ENCODE measurements at regions not wholly inside any gene's neighbourhood (a gene's known extent, or its start where the extent isn't known, plus 50 kb on each side); places are given as distances from the start of the nearest gene placed in this dataset.

GRCh38 chr12:19885093-19885812 is 446.0 kb downstream of the AEBP2 start:
- no peak for ATAC-seq
- no peak overlapping the region for H3K27ac Mint-ChIP-seq

GRCh38 chr12:19886065-19886464 is 446.8 kb downstream of the AEBP2 start:
- ATAC-seq: no peak
- no peaks in the 10 kb centered on the region for H3K27me3 Mint-ChIP-seq
- H3K36me3 Mint-ChIP-seq: no peaks in the 10 kb centered on the region
- H3K27ac Mint-ChIP-seq: no peak overlapping the region
- H3K4me1 Mint-ChIP-seq: no peaks in the 10 kb centered on the region
- no peak overlapping the region for H3K4me3 Mint-ChIP-seq
- peaks cover 3% of the 10 kb centered on the region for H3K9me3 Mint-ChIP-seq

More at GRCh38 chr12:19885093-19885812, 446.0 kb downstream of the AEBP2 start:
- Mint-ChIP-seq H3K4me3 (no peak overlapping the region), H3K27me3 (no peaks in the 10 kb centered on the region), H3K36me3 (no peaks in the 10 kb centered on the region), H3K4me1 (no peaks in the 10 kb centered on the region), H3K9me3 (peaks cover 6% of the 10 kb centered on the region)

GRCh38 chr12:19886639-19887064 is 447.4 kb downstream of the AEBP2 start:
- ATAC-seq: no peak
- no peaks in the 10 kb centered on the region for H3K36me3 Mint-ChIP-seq
- H3K4me1 Mint-ChIP-seq: no peaks in the 10 kb centered on the region
- H3K4me3 Mint-ChIP-seq: no peak overlapping the region
- peaks cover 3% of the 10 kb centered on the region for H3K9me3 Mint-ChIP-seq
- no peak overlapping the region for H3K27ac Mint-ChIP-seq
- H3K27me3 Mint-ChIP-seq: no peaks in the 10 kb centered on the region

GRCh38 chr12:19890024-19890423 is 450.7 kb downstream of the AEBP2 start:
- Mint-ChIP-seq H3K9me3 (peaks cover 3% of the 10 kb centered on the region), H3K27ac (no peak overlapping the region), H3K4me1 (no peaks in the 10 kb centered on the region), H3K36me3 (no peaks in the 10 kb centered on the region), H3K27me3 (no peaks in the 10 kb centered on the region), H3K4me3 (no peak overlapping the region)
- ATAC-seq: no peak

GRCh38 chr12:19891936-19892591 is 452.8 kb downstream of the AEBP2 start:
- Mint-ChIP-seq H3K9me3 (peaks cover 7% of the 10 kb centered on the region), H3K4me3 (no peak overlapping the region), H3K36me3 (no peaks in the 10 kb centered on the region), H3K4me1 (no peaks in the 10 kb centered on the region), H3K27me3 (no peaks in the 10 kb centered on the region), H3K27ac (no peak overlapping the region)
- no peak for ATAC-seq

GRCh38 chr12:19893514-19893913 is 454.2 kb downstream of the AEBP2 start:
- Mint-ChIP-seq H3K4me3 (no peak overlapping the region), H3K4me1 (no peaks in the 10 kb centered on the region), H3K27me3 (no peaks in the 10 kb centered on the region), H3K9me3 (peaks cover 7% of the 10 kb centered on the region), H3K27ac (no peak overlapping the region), H3K36me3 (no peaks in the 10 kb centered on the region)
- ATAC-seq: no peak

GRCh38 chr12:19894050-19894449 is 454.8 kb downstream of the AEBP2 start:
- no peak for ATAC-seq
- Mint-ChIP-seq H3K27ac (no peak overlapping the region), H3K36me3 (no peaks in the 10 kb centered on the region), H3K27me3 (no peaks in the 10 kb centered on the region), H3K4me3 (no peak overlapping the region), H3K9me3 (peaks cover 7% of the 10 kb centered on the region), H3K4me1 (no peaks in the 10 kb centered on the region)

- no peak for ATAC-seq
- Mint-ChIP-seq H3K27ac (no peak overlapping the region), H3K4me1 (no peaks in the 10 kb centered on the region), H3K9me3 (peaks cover 7% of the 10 kb centered on the region), H3K4me3 (no peak overlapping the region), H3K36me3 (no peaks in the 10 kb centered on the region), H3K27me3 (no peaks in the 10 kb centered on the region)
Measured at GRCh38 chr12:19894803-19895202, 455.5 kb downstream of the AEBP2 start.

GRCh38 chr12:19895246-19896020 is 456.1 kb downstream of the AEBP2 start:
- ATAC-seq: no peak

GRCh38 chr12:19896041-19896440 is 456.7 kb downstream of the AEBP2 start:
- H3K36me3 Mint-ChIP-seq: no peaks in the 10 kb centered on the region
- no peak overlapping the region for H3K27ac Mint-ChIP-seq
- H3K4me1 Mint-ChIP-seq: no peaks in the 10 kb centered on the region
- no peaks in the 10 kb centered on the region for H3K27me3 Mint-ChIP-seq
- peaks cover 7% of the 10 kb centered on the region for H3K9me3 Mint-ChIP-seq
- no peak for ATAC-seq
- no peak overlapping the region for H3K4me3 Mint-ChIP-seq

More at GRCh38 chr12:19895246-19896020, 456.1 kb downstream of the AEBP2 start:
- no peak overlapping the region for H3K27ac Mint-ChIP-seq
- peaks cover 7% of the 10 kb centered on the region for H3K9me3 Mint-ChIP-seq
- no peak overlapping the region for H3K4me3 Mint-ChIP-seq
- H3K4me1 Mint-ChIP-seq: no peaks in the 10 kb centered on the region
- no peaks in the 10 kb centered on the region for H3K27me3 Mint-ChIP-seq
- H3K36me3 Mint-ChIP-seq: no peaks in the 10 kb centered on the region

- H3K27me3 Mint-ChIP-seq: no peaks in the 10 kb centered on the region
- ATAC-seq: no peak
- H3K9me3 Mint-ChIP-seq: peaks cover 7% of the 10 kb centered on the region
- H3K36me3 Mint-ChIP-seq: no peaks in the 10 kb centered on the region
- H3K4me1 Mint-ChIP-seq: no peaks in the 10 kb centered on the region
- H3K27ac Mint-ChIP-seq: no peak overlapping the region
- H3K4me3 Mint-ChIP-seq: no peak overlapping the region
Measured at GRCh38 chr12:19896534-19896933, 457.2 kb downstream of the AEBP2 start.

- Mint-ChIP-seq H3K4me3 (no peak overlapping the region), H3K36me3 (no peaks in the 10 kb centered on the region), H3K27ac (no peak overlapping the region), H3K9me3 (peaks cover 7% of the 10 kb centered on the region), H3K27me3 (no peaks in the 10 kb centered on the region), H3K4me1 (no peaks in the 10 kb centered on the region)
- ATAC-seq: no peak
Measured at GRCh38 chr12:19897900-19898408, 458.7 kb downstream of the AEBP2 start.

- no peak overlapping the region for H3K27ac Mint-ChIP-seq
- H3K4me1 Mint-ChIP-seq: no peaks in the 10 kb centered on the region
- H3K9me3 Mint-ChIP-seq: peaks cover 3% of the 10 kb centered on the region
- H3K27me3 Mint-ChIP-seq: no peaks in the 10 kb centered on the region
- ATAC-seq: no peak
- H3K4me3 Mint-ChIP-seq: no peak overlapping the region
- H3K36me3 Mint-ChIP-seq: no peaks in the 10 kb centered on the region
Measured at GRCh38 chr12:19901841-19902240, 462.5 kb downstream of the AEBP2 start.

GRCh38 chr12:19904819-19905218 is 463.5 kb upstream of the PDE3A start:
- Mint-ChIP-seq H3K4me3 (no peak overlapping the region), H3K27me3 (no peaks in the 10 kb centered on the region), H3K36me3 (no peaks in the 10 kb centered on the region), H3K4me1 (no peaks in the 10 kb centered on the region), H3K27ac (no peak overlapping the region), H3K9me3 (peaks cover 6% of the 10 kb centered on the region)
- no peak for ATAC-seq

GRCh38 chr12:19908830-19909229 is 459.5 kb upstream of the PDE3A start:
- Mint-ChIP-seq H3K4me1 (no peaks in the 10 kb centered on the region), H3K27ac (no peak overlapping the region), H3K9me3 (peaks cover 9% of the 10 kb centered on the region), H3K36me3 (no peaks in the 10 kb centered on the region), H3K4me3 (no peak overlapping the region), H3K27me3 (no peaks in the 10 kb centered on the region)
- ATAC-seq: no peak
